NOMO-1 treated with DMSO at 0.1 percent for 48 hours (cell line): ENCODE measurements at regions not wholly inside any gene's neighbourhood (a gene's known extent, or its start where the extent isn't known, plus 50 kb on each side); places are given as distances from the start of the nearest gene placed in this dataset.

Experiments used
- DNase-seq: peaks from one replicate; lab custom pipeline; 2025; ENCODE audit not compliant: unreplicated experiment; lab: John Stamatoyannopoulos, UW

DNA sequence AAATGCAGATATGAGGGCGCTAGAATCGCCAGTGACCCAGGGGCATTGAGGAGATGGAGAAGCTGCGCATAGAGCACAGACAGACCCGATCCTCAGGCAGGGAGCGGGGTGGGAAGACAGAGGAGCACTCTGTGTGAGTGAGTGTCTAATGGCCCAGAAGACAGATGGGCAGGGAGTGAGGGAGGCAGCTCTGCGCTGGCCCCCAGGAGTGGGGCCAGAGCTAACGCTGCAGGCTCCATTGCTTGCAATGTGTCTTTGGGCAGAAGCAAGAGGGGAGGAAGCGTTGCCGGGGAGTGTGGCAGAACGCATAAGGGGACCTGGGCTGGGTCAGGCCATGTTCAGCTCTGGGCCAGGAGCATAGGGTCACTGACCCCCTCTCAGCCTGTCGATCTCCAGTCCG lies 207.0 kb downstream of the TBXT start:
- DNase-seq, result no peak

DNA sequence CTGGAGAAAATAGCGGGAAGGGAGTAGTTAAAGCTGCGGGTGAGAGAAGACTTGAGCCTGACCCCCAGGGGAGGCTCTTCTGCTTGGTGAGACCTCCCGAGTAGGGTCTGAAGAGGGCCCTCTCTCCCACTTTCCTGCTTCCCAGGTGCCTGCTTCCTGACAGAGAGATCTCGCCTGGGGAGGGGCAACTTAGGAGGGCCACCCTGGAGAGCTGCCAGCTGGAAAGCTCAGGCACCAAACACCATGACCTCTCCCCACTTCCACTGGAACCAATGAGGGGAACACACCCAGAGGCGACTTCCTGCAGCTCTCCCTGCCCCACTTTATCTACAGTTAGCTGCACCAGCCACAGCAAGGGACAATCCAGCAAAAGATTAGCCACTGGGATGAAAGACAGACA lies 208.0 kb downstream of the TBXT start:
- no peak for DNase-seq

DNA sequence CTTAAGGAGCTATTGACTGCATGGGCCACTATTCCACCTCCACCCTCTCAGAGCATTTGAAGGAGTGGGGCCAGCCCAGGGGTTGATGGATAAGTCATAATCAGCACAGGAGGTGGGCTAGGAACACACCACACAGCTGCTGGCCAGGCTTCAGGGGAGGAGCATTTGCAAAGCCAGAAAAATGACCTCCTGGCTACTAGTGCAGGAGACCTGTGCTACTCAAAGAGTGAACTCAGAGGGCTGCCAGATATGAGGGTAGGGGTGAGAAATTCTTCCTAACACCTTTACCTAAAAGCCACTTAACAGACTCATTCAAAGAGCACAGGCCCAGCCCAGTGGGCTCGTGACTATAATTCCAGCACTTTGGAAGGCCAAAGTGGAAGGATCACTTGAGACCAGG lies 210.8 kb downstream of the TBXT start:
- no peak for DNase-seq

DNA sequence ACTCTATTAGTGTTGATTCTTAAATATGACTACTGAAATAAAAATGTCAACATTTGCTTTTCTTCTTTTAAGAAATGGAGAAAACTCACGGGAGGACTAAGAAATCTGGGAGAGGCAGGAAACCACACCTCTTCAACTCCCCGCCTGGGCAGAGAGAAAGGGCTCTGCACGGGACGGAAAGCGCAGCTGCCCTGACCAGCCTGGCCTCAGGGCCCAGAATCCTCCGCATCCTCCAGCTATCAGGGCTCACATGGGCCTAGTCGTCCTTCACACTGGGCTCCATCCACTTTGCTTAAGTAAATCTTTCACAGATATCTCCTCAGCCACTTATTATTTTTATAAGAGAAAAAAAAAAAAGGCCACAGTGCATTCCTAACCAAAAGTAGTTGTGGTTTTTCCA lies 215.1 kb downstream of the TBXT start:
- no peak for DNase-seq

DNA sequence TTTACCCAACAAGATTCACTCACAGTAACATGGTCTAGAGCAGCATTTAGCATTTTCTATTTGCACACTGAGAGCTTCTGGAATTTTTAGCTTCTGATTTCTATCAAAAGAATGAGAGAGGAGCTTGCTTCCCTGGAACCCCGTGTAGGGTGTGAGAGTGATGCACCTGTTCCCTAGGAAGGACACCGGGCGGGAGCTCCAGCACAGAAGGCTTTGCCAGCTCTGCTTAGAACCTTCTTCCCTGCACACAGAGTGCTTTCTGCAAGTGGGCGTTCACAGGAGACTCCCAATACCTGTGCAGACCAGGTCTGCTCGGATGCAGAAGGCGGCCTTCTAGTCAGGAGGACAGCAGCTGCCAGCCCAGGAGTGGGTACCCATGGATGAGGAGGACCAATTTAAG lies 217.3 kb downstream of the TBXT start:
- no peak for DNase-seq

DNA sequence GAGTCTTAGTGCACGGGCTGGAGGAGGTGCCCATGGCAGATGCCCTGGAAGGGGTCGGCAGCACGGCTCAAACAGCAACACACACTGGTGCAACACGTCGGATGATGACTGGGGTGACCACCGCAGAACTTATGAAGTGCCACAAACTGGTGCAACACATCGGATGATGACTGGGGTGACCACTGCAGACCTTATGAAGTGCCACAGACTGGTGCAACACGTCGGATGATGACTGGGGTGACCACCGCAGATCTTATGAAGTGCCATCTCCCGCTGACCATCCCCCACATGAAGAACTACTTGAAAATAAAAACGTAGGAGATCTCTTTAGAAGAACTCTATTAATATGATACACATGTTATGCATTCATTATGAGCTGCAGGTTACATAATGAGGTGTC lies 218.3 kb downstream of the TBXT start:
- DNase-seq, result no peak

DNA sequence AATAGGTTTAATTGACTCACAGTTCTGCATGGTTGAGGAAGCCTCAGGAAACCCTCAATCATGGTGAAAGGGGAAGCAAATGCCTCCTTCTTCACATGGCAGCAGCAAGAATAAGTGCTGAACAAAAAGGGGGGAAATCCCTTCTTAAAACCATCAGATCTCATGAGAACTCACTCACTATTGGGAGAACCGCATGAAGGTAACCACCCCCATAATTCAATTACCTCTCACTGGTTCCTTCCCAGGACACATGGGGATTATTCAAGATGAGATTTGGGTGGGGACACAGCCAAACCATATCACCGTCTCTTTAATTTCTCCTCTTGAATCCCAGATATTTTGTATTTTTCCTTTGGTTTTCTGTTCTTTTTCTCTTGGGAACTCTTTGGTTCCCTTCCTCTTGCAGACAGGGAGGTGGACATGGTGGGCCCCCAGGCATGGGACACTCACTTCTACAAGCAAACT lies 223.6 kb downstream of the TBXT start:
- DNase-seq, result no peak

DNA sequence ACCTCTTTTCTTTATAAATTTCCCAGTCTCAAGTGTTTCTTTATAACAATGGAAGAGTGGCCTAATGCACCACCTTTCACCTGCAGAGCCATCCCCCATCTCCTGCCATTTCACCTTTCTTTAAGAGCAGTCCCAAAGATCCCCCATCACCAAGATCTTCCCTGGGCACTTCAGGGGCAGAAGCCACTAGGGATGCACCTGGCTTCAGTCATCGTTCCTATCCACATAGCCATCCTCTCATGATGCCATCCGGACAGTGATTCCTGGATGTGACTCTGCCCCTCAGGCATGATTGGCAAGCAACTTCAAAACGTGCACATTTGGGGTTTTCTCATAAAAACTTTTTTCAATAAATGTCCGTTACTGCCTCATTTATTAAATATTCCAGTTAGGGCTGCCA lies 225.9 kb downstream of the TBXT start:
- DNase-seq, result no peak

DNA sequence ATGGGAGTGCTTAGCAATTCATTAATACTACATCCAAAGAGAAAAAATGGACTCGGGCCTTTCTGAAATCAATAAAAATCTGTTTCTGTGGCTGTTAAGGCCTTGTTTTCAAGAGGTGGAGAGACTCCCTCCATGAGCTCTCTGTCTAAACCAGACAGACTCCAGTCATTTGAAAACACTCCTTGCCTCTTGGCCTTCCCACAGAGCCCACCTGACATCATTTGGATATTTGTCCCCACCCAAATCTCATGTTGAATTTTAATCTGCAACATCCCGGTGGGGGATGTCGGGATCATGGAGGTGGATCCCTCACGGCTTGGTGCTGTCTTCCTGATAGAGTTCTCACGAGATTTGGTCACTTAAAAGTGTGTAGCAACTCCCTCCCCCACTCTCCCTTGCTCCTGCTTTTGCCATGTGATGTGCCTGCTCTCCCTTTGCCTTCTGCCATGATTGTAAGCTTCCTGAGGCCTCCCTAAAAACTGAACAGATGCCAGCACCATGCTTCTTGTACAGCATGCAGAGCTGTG lies 226.3 kb downstream of the TBXT start:
- DNase-seq, result no peak

DNA sequence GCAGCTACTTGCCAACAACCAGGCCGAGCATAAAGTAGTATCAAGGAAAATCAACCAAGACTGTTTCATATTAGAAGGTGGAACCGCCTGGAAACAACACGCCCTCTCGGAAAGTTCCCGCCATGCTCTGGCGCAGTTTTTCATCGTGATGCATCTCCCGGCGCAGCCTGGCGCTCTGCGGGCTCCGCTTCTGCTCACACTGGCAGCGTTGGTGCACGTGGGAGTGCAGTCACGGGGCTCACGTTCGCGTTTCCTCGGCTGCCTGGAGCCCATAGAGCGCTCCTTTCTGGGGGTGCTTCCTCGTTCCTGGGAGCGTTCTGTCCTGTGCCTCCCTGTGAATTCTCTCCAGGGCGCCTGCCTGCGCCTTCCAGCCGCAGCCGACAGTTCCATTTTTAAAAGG lies 227.3 kb downstream of the TBXT start:
- no peak for DNase-seq

DNA sequence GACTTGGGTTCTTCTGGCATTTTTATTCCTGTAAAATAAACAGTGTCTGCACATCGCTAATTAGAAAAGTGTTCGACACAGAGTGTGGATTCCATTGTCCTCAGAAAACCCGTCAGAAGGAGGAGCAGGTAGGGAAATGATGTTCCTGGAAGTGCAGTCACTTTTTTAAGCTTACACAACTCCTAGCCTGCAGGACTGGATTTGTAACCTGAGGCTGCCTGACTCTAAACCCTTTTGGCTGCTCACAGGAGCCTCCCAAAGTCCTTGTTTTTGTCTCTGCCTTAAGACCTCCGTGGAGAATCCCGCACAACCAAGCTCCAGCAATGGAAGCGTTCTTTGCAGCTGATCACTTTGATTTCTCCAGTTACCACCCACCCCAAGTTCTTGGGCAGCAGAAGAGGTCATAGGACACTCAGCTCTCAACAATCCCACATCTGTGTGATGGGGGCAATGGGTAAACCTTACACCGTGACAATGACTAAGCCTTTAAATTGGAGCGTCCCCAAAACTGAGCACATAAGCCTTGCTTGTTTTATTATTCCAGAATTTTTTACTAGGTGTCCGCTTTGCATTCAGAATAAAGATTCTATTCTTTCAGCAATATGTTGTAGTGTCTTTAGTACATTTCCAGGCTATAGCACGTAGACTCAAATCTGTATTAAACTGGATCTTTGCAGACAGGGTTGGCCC lies 227.9 kb downstream of the TBXT start:
- no peak for DNase-seq

DNA sequence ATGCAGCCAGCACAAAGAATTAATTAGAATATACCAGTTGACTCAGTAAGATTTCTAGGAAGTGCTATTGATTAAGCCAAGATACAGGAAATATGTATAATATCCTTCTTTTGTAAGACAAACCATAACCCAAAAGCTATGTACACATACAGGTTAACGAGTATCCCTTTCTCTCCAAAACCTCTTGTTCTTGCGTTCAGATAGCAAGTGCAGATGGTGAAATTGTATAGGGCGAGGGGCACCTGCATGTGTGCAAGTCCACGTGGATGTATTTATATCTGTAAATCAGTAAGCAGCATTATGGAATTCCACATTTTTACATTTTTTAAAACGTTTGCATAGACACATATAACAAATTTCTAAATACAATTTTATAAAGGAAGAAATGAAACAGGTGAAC lies 228.6 kb downstream of the TBXT start:
- DNase-seq, result no peak

DNA sequence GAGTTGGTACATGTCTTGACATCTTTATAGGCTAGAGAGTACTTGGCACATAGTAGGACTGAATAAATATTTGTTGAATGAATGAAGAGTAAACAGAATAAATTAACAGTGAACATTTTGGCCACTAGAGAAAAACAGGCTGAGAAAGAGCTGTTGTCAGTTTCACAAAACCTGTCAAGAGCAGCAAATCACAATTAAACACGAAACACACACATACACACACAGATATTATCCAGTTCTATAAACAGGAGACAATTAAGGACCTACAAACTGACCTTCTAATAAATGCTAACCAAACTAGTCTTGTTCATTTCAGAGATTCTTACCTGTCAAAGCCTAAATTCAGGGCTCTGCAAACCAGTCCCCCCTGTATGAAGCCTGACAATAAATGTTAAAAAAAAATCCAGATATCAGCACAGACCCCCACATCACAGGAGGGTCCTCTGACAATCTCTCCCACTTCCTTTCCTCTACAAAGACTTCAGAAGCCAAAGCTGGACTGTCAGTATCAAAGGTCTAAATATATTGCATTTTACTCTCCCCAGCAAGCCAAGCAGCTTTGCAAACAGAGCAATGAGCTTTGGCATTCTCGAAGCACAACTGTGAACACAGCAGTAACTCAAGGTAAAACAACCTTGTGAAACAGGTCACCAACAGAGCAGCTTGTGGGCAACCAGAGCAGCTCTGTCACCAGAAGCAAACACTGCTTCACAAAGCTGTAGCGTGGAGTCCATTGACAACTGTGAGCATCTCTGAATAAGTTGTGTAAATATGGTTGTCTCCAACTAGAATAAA lies 229.9 kb downstream of the TBXT start:
- DNase-seq, result no peak

DNA sequence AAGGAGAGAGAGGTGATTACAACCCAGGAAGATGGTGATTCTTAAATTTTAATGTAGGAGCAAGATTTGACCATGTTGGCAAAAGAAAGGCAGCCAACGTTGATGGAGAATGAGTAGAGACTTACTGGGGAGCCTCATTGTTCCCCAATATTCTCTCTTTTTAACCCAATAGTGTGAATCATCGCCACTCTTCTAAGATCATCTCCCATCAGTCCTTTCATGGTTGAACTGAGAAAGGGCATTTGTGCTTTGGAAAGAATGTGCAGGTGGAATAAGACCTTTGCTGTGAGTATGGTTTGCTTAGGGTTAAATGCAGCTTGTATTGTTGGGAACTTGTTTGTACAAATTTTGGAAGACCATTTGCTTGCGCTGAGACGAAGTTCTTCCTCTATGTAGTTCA lies 231.0 kb downstream of the TBXT start:
- no peak for DNase-seq

DNA sequence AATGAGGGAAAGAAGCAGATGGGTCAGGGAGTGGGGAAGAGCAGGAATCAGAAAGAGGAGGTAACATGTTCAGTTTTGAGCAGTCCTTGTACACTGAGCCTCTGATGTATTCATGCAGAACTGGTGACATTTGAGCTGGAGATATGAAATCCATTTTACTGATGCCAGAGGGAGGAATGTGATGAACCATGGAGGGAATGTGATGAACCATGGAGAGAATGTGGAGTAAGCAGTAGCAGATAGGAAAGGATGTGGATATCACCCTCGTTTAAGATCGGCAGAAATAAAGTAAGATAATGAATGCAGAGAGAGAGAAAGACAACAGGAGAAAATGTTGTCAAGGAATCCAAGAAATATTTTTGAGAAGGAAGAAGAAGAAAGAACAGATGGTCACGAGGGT lies 231.6 kb downstream of the TBXT start:
- DNase-seq, result no peak

DNA sequence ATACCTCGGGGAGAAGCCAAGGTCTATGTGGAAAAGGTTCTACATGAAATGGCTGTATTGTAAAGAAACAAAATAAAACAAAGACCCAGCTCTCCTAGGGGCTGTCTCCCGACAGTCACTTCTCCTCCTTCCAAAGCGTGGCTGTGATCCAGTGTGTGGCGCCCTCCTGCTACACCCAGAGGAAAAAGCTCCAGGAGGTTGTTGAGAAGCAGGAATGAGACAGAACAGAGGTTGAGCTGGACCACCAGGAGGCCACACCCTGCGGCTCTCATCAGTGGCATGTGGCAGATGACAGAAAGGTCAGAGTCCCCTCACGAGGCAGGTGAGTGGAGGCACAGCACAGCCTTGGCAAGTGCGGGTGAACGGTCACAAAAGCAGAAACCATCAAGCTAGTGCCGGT lies 236.0 kb downstream of the TBXT start:
- no peak for DNase-seq

DNA sequence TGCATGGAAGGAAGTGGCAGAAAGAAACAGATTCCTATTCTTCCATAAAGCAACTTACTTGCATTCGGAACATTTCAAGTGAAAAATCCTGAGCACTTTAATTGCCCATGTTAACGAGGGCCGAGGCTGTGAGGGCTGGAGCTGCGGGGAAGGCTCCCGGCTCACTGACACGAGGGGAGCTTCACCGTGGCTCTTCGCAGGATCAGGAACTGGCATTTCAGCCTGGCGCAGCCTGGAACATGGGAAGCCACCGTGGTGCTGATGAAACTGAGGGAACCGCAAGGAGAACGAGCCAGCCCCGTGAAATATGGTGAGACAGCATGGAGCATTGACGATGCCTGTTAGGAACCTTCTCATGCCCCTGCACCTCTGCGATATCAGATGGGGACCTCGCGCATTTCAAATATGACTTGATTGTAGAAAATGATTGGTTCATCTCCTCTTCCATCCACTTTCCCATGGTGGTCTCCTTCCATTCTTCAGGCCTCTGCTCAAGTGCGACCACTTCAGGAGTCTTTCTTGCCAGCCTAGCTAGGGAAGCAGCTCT lies 236.9 kb downstream of the TBXT start:
- no peak for DNase-seq

DNA sequence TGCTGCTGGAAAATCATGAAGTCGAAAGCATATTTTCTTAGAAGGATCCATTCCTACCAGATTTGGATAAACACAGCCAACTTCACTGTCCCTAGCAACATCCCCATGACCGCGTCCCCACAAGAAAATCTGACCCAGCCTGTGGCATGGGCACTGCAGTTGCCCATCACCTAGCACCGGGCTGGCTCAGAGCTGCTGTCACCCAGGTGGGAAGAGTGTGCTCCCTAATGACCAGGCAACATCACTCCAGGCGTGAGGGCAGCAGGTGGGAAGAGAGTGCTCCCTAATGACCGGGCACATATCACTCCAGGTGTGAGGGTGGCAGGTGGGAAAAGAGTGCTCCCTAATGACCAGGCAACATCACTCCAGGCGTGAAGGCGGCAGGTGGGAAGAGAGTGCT lies 238.0 kb downstream of the TBXT start:
- no peak for DNase-seq

DNA sequence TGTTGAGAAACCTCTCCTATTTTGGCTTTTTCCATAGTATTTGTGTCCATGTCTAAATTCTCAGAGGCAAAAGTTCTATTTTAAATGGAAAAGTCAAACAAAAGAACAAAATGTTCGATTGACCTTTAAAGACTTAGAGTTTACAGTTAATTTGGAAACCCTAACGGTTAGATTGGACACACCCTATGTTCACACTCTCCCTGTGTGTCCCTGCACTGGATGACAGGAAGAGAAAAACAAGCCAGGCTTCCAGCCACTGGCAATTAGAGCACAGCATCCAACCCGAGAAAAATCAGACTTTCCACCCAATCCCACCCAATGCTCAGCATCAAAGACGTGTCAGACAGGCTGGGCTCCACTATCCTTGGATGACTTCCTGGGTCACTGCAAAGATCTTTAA lies 241.3 kb downstream of the TBXT start:
- no peak for DNase-seq

DNA sequence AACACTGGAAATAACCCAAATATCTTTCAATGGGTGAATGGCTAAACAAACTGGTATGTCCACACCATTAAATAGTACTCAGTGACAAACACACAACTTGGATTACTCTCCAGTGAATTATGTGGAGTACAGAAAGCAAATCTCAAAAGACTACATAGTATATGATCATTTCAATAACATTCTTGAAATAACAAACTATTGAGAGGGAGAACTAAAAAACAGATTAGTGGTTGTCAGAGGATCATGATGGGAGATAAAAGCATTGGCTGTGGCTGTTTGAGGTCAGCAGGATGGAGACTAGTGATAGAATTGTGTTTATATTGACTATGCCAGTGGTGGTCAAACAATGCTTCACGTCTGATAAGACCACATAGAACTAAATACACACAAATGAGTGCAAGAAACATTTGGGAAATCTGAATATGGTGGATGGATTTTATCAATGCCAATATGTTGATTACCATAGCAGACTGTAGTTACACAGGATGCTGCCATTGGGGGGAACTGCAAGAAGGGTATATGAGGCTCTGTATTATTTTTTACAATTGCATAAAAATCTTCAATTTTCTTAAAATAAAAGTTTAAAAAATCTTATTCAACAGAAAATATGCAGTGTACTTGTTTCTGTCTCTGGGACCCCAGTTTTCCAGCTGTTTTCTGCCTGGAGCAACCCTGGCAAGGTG lies 242.0 kb downstream of the TBXT start:
- no peak for DNase-seq

DNA sequence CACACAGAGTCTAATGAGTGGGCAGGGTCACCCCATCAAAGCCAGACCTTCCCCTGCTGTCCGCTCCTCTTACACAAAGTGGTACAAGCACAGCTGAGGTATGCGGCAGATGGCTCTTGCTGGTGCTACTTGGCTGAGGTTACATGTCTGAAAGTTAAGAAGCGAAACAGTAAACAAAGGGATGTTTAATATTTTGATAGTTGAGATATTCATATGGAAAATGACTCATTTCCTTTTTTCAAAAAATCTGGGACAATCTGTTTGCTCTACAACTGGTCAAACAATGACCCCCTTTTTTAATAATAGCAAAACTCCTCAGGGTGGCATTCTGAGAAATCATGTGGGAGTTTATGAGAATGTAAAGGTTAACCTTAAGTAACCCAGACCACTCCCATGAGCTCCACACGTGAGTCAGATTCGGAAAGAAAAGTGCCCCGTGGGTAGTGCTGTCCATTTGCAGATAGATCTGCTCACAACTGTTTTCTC lies 245.3 kb downstream of the TBXT start:
- DNase-seq, result no peak
